CD4-positive, alpha-beta T cell treated with Interferon gamma for 1 hour (primary cell): ENCODE measurements at regions not wholly inside any gene's neighbourhood (a gene's known extent, or its start where the extent isn't known, plus 50 kb on each side); places are given as distances from the start of the nearest gene placed in this dataset.
A peak's percentile ranks its signal among the peaks of the same experiment; 100 is the strongest.
"Not testable (repeated sequence)": the region's sequence is repeated elsewhere in the genome, so short reads cannot be mapped to it uniquely, and the experiment has no call there.

Experiments
- DNase-seq: peaks from one replicate; pipeline ENCODE4 v3.0.0-alpha.2; 2020

- no peak for DNase-seq
These were observed 162.3 kb downstream of the CPEB2 start for GRCh38 chr4:15164571-15164970.

GRCh38 chr4:15167743-15168142, 165.5 kb downstream of the CPEB2 start:
- DNase-seq, result no peak

GRCh38 chr4:15168759-15169158, 166.5 kb downstream of the CPEB2 start:
- no peak for DNase-seq

- DNase-seq, result no peak
These were observed 169.4 kb downstream of the CPEB2 start for GRCh38 chr4:15171725-15172124.

- no peak for DNase-seq
These were observed 171.0 kb downstream of the CPEB2 start for GRCh38 chr4:15173251-15173650.

- DNase-seq, result not testable (repeated sequence)
These were observed 171.9 kb downstream of the CPEB2 start for GRCh38 chr4:15174168-15174567.

- not testable (repeated sequence) for DNase-seq
These were observed 177.6 kb downstream of the CPEB2 start for GRCh38 chr4:15179842-15180241.

GRCh38 chr4:15182600-15183220, 180.4 kb downstream of the CPEB2 start:
- DNase-seq, result no peak

GRCh38 chr4:15186149-15186548, 183.9 kb downstream of the CPEB2 start:
- DNase-seq, result no peak

- no peak for DNase-seq
These were observed 184.5 kb downstream of the CPEB2 start for GRCh38 chr4:15186806-15187205.

- DNase-seq, result no peak
These were observed 186.6 kb downstream of the CPEB2 start for GRCh38 chr4:15188605-15189539.

GRCh38 chr4:15194520-15194919, 192.2 kb downstream of the CPEB2 start:
- no peak for DNase-seq

- DNase-seq, result no peak
These were observed 194.7 kb downstream of the CPEB2 start for GRCh38 chr4:15197005-15197404.

GRCh38 chr4:15198070-15198727, 195.9 kb downstream of the CPEB2 start:
- DNase-seq, result no peak

GRCh38 chr4:15201782-15202181, 199.5 kb downstream of the CPEB2 start:
- DNase-seq, result no peak

- DNase-seq, result no peak
These were observed 200.2 kb downstream of the CPEB2 start for GRCh38 chr4:15202481-15202880.

- not testable (repeated sequence) for DNase-seq
These were observed 204.2 kb downstream of the CPEB2 start for GRCh38 chr4:15206526-15206925.

- no peak for DNase-seq
These were observed 211.2 kb downstream of the CPEB2 start for GRCh38 chr4:15213302-15213970.

- no peak for DNase-seq
These were observed 212.7 kb upstream of the C1QTNF7 start for GRCh38 chr4:15215109-15215508.

- DNase-seq, result no peak
These were observed 201.6 kb upstream of the C1QTNF7 start for GRCh38 chr4:15226203-15226602.

GRCh38 chr4:15231265-15232091, 196.4 kb upstream of the C1QTNF7 start:
- DNase-seq, result peak; percentile 66
